HEK293 (cell line): ENCODE measurements at regions not wholly inside any gene's neighbourhood (a gene's known extent, or its start where the extent isn't known, plus 50 kb on each side); places are given as distances from the start of the nearest gene placed in this dataset.

Source experiments
- CTCF ChIA-PET: fragments of 350-600 bp; formaldehyde crosslinking; extraction: SDS; loops from one replicate; lab custom pipeline; 2021; ENCODE audit warnings: antibody characterized with exemption; lab: Yijun Ruan, JAX
- POLR2A ChIA-PET: fragments of 300-600 bp; formaldehyde crosslinking; extraction: SDS; loops from one replicate; lab custom pipeline; 2020; ENCODE audit warnings: antibody characterized with exemption, inconsistent platforms; lab: Yijun Ruan, JAX
- H3K27ac ChIP-seq: fragments of 200-500 bp; sonication (Bioruptor generic); 2 replicates; pipeline ENCODE4 v1.5.1; 2014; ENCODE audit warnings: low read depth, low read length, control low read depth, inconsistent platforms; ENCODE audit errors: extremely low read depth
- H3K36me3 ChIP-seq, 2 experiments: fragments of 200-500 bp in 1 of 2; sonication (Bioruptor generic) in 1 of 2; 1 replicate in 1 of 2; 2 replicates in 1 of 2; pipeline ENCODE4 v1.5.1; 2014 to 2017; ENCODE audit warnings: inconsistent platforms in 2 of 2, low read length in 2 of 2; ENCODE audit not compliant: control insufficient read depth in 2 of 2, insufficient read depth in 1 of 2
- H3K4me1 ChIP-seq: fragments of 200-500 bp; sonication (Bioruptor generic); 2 replicates; pipeline ENCODE4 v1.5.1; 2014; ENCODE audit warnings: mild to moderate bottlenecking, low read length, inconsistent platforms; ENCODE audit not compliant: control insufficient read depth, insufficient read depth
- H3K4me3 ChIP-seq: 2 replicates; pipeline ENCODE4 v1.5.1; 2011; ENCODE audit warnings: low read depth, mild to moderate bottlenecking, control low read depth, low read length, moderate library complexity
- H3K9me3 ChIP-seq: fragments of 200-500 bp; sonication (Bioruptor generic); 2 replicates; pipeline ENCODE4 v1.5.1; 2014; ENCODE audit warnings: low read depth, low read length, inconsistent platforms; ENCODE audit not compliant: control insufficient read depth, insufficient read depth
- KLF1 ChIP-seq: fragments of 450-650 bp; formaldehyde crosslinking; IDR thresholded peaks from 2 replicates; pipeline ENCODE4 v1.5.1; 2016; ENCODE audit warnings: missing biosample characterization, missing genetic modification characterization
- KLF16 ChIP-seq: fragments of 450-650 bp; formaldehyde crosslinking; IDR thresholded peaks from 2 replicates; pipeline ENCODE4 v1.5.1; 2017; ENCODE audit warnings: missing biosample characterization, missing genetic modification characterization
- KLF8 ChIP-seq: fragments of 450-650 bp; formaldehyde crosslinking; IDR thresholded peaks from 2 replicates; pipeline ENCODE4 v1.5.1; 2016; ENCODE audit warnings: missing biosample characterization, missing genetic modification characterization
- MYNN ChIP-seq: fragments of 450-650 bp; formaldehyde crosslinking; IDR thresholded peaks from 2 replicates; pipeline ENCODE4 v1.5.1; 2016; ENCODE audit warnings: missing biosample characterization, missing genetic modification characterization, borderline replicate concordance
- SALL2 ChIP-seq: fragments of 450-650 bp; formaldehyde crosslinking; IDR thresholded peaks from 2 replicates; pipeline ENCODE4 v1.5.0; 2017; ENCODE audit warnings: missing biosample characterization, mild to moderate bottlenecking, missing genetic modification characterization, borderline replicate concordance
- ZBTB17 ChIP-seq: fragments of 450-650 bp; formaldehyde crosslinking; IDR thresholded peaks from 2 replicates; pipeline ENCODE4 v1.5.1; 2016; ENCODE audit warnings: missing biosample characterization, missing genetic modification characterization
- ZBTB26 ChIP-seq: fragments of 450-650 bp; formaldehyde crosslinking; optimal IDR thresholded peaks from 2 replicates; pipeline ENCODE3; 2016; ENCODE audit warnings: missing biosample characterization, mild to moderate bottlenecking, missing genetic modification characterization
- ZEB2 ChIP-seq: fragments of 450-650 bp; formaldehyde crosslinking; IDR thresholded peaks from 2 replicates; pipeline ENCODE4 v1.5.1; 2016; ENCODE audit warnings: missing biosample characterization, missing genetic modification characterization
- ZFP41 ChIP-seq: fragments of 450-650 bp; formaldehyde crosslinking; IDR thresholded peaks from 2 replicates; pipeline ENCODE4 v1.5.1; 2016; ENCODE audit warnings: missing biosample characterization, missing genetic modification characterization, borderline replicate concordance
- ZNF133 ChIP-seq: fragments of 450-650 bp; formaldehyde crosslinking; IDR thresholded peaks from 2 replicates; pipeline ENCODE4 v1.5.1; 2016; ENCODE audit warnings: missing biosample characterization, missing genetic modification characterization
- ZNF510 ChIP-seq: fragments of 450-650 bp; formaldehyde crosslinking; IDR thresholded peaks from 2 replicates; pipeline ENCODE4 v1.5.1; 2018; ENCODE audit warnings: mild to moderate bottlenecking, missing genetic modification characterization, missing biosample characterization; ENCODE audit not compliant: insufficient replicate concordance
- ZNF561 ChIP-seq: fragments of 450-650 bp; IDR thresholded peaks from 2 replicates; pipeline ENCODE4 v1.5.1; 2018; ENCODE audit warnings: missing biosample characterization, missing genetic modification characterization, borderline replicate concordance
- ZNF571 ChIP-seq: fragments of 450-650 bp; formaldehyde crosslinking; IDR thresholded peaks from 2 replicates; pipeline ENCODE4 v1.5.0; 2017; ENCODE audit warnings: missing biosample characterization, missing genetic modification characterization
- ZNF747 ChIP-seq: fragments of 450-650 bp; formaldehyde crosslinking; IDR thresholded peaks from 2 replicates; pipeline ENCODE4 v1.5.1; 2016; ENCODE audit warnings: missing biosample characterization, missing genetic modification characterization
- TF ChIP-seq, protein P1 (sequence below): fragments of 450-650 bp; formaldehyde crosslinking; IDR thresholded peaks from 2 replicates; pipeline ENCODE4 v1.5.1; 2017; ENCODE audit warnings: missing biosample characterization, missing genetic modification characterization
- TF ChIP-seq, protein P2 (sequence below): fragments of 450-650 bp; formaldehyde crosslinking; IDR thresholded peaks from 2 replicates; pipeline ENCODE4; 2016; ENCODE audit warnings: missing biosample characterization, missing genetic modification characterization
- TF ChIP-seq, protein P3 (sequence below): fragments of 450-650 bp; formaldehyde crosslinking; IDR thresholded peaks from 2 replicates; pipeline ENCODE4 v1.5.1; 2017; ENCODE audit warnings: missing biosample characterization, mild to moderate bottlenecking, missing genetic modification characterization, moderate library complexity
- TF ChIP-seq, protein P4 (sequence below): fragments of 450-650 bp; formaldehyde crosslinking; IDR thresholded peaks from 2 replicates; pipeline ENCODE4 v1.5.1; 2016; ENCODE audit warnings: missing biosample characterization, missing genetic modification characterization, borderline replicate concordance

DNA sequence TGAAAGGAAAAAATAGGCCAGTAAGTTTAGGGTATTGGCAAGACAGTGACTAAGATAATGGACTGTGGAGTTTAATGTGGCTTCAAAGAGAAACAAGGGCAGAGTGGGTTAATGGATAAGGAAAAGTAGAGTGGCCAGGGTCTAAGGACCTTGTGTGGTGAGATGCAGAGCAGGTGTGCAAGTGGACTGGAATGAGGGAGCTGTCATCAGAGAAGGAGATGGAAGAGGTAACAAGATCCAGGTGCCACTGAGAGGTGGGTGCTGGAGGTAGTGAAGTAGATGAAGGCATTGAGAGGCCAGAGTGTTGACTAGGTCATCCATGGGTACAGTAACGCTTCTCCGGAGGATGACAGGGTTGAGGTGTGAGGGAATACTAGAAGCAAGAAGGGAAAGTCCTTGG is 136.1 kb downstream of the QRSL1 start (continued):
- TF ChIP-seq SALL2 (tag by site-specific recombination): no peak
- TF ChIP-seq, protein P1, sequence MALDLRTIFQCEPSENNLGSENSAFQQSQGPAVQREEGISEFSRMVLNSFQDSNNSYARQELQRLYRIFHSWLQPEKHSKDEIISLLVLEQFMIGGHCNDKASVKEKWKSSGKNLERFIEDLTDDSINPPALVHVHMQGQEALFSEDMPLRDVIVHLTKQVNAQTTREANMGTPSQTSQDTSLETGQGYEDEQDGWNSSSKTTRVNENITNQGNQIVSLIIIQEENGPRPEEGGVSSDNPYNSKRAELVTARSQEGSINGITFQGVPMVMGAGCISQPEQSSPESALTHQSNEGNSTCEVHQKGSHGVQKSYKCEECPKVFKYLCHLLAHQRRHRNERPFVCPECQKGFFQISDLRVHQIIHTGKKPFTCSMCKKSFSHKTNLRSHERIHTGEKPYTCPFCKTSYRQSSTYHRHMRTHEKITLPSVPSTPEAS: no peak
- TF ChIP-seq ZFP41 (tag by site-specific recombination): no peak
- TF ChIP-seq, protein P2, sequence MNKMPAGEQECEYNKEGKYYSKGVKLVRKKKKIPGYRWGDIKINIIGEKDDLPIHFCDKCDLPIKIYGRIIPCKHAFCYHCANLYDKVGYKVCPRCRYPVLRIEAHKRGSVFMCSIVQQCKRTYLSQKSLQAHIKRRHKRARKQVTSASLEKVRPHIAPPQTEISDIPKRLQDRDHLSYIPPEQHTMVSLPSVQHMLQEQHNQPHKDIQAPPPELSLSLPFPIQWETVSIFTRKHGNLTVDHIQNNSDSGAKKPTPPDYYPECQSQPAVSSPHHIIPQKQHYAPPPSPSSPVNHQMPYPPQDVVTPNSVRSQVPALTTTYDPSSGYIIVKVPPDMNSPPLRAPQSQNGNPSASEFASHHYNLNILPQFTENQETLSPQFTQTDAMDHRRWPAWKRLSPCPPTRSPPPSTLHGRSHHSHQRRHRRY (tag by site-specific recombination): no peak

GRCh38 chr6:106764353-106764980 is 135.1 kb downstream of the QRSL1 start:
- Histone ChIP-seq H3K27ac (no peak overlapping the region), H3K9me3 (no peaks in the 10 kb centered on the region), H3K4me3 (no peak overlapping the region), H3K4me1 (no peaks in the 10 kb centered on the region), H3K36me3 (no peaks in the 10 kb centered on the region)
- CTCF ChIA-PET: interaction anchor here (0.7 to 1.2 kb wide), 2 partner anchors 9 to 40 kb away, joined by 3 to 7 read pairs; no protein-coding TSS in a partner anchor
- POLR2A ChIA-PET: no interaction called here
- TF ChIP-seq KLF16 (tag by site-specific recombination) (no peak), ZBTB26 (tag by site-specific recombination) (no peak), ZBTB17 (tag by site-specific recombination) (no peak), ZNF561 (tag by site-specific recombination) (no peak), ZNF747 (tag by site-specific recombination) (no peak), ZNF133 (tag by site-specific recombination) (no peak), ZNF510 (tag by site-specific recombination) (no peak), MYNN (no peak), ZNF571 (tag by site-specific recombination) (no peak)
- TF ChIP-seq, protein P3, sequence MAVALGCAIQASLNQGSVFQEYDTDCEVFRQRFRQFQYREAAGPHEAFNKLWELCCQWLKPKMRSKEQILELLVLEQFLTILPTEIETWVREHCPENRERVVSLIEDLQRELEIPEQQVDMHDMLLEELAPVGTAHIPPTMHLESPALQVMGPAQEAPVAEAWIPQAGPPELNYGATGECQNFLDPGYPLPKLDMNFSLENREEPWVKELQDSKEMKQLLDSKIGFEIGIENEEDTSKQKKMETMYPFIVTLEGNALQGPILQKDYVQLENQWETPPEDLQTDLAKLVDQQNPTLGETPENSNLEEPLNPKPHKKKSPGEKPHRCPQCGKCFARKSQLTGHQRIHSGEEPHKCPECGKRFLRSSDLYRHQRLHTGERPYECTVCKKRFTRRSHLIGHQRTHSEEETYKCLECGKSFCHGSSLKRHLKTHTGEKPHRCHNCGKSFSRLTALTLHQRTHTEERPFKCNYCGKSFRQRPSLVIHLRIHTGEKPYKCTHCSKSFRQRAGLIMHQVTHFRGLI: no peak

- POLR2A ChIA-PET: no interaction called here
- no peaks in the 10 kb centered on the region for H3K9me3 ChIP-seq
- H3K4me1 ChIP-seq: no peaks in the 10 kb centered on the region
- CTCF ChIA-PET: interaction anchor here (1.1 kb wide), 1 partner anchor 9 kb away, joined by 3 read pairs; no protein-coding TSS in a partner anchor
- no peak for TF ChIP-seq ZEB2 (tag by site-specific recombination)
- no peak for TF ChIP-seq KLF8 (tag by site-specific recombination)
- TF ChIP-seq KLF1: no peak
- TF ChIP-seq, protein P4, sequence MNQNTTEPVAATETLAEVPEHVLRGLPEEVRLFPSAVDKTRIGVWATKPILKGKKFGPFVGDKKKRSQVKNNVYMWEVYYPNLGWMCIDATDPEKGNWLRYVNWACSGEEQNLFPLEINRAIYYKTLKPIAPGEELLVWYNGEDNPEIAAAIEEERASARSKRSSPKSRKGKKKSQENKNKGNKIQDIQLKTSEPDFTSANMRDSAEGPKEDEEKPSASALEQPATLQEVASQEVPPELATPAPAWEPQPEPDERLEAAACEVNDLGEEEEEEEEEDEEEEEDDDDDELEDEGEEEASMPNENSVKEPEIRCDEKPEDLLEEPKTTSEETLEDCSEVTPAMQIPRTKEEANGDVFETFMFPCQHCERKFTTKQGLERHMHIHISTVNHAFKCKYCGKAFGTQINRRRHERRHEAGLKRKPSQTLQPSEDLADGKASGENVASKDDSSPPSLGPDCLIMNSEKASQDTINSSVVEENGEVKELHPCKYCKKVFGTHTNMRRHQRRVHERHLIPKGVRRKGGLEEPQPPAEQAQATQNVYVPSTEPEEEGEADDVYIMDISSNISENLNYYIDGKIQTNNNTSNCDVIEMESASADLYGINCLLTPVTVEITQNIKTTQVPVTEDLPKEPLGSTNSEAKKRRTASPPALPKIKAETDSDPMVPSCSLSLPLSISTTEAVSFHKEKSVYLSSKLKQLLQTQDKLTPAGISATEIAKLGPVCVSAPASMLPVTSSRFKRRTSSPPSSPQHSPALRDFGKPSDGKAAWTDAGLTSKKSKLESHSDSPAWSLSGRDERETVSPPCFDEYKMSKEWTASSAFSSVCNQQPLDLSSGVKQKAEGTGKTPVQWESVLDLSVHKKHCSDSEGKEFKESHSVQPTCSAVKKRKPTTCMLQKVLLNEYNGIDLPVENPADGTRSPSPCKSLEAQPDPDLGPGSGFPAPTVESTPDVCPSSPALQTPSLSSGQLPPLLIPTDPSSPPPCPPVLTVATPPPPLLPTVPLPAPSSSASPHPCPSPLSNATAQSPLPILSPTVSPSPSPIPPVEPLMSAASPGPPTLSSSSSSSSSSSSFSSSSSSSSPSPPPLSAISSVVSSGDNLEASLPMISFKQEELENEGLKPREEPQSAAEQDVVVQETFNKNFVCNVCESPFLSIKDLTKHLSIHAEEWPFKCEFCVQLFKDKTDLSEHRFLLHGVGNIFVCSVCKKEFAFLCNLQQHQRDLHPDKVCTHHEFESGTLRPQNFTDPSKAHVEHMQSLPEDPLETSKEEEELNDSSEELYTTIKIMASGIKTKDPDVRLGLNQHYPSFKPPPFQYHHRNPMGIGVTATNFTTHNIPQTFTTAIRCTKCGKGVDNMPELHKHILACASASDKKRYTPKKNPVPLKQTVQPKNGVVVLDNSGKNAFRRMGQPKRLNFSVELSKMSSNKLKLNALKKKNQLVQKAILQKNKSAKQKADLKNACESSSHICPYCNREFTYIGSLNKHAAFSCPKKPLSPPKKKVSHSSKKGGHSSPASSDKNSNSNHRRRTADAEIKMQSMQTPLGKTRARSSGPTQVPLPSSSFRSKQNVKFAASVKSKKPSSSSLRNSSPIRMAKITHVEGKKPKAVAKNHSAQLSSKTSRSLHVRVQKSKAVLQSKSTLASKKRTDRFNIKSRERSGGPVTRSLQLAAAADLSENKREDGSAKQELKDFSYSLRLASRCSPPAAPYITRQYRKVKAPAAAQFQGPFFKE: no peak
- H3K27ac ChIP-seq: no peak overlapping the region
- H3K36me3 ChIP-seq: no peaks in the 10 kb centered on the region
- no peak overlapping the region for H3K4me3 ChIP-seq
Measured at GRCh38 chr6:106763361-106763760, 134.0 kb downstream of the QRSL1 start.
